Urinary bladder (tissue), 3 donors: ENCODE measurements at regions not wholly inside any gene's neighbourhood (a gene's known extent, or its start where the extent isn't known, plus 50 kb on each side); places are given as distances from the start of the nearest gene placed in this dataset.

Source experiments
- DNase-seq: peaks from one replicate; pipeline ENCODE4 v3.0.0-alpha.2; 2015; ENCODE audit errors: extremely low spot score
- H3K27ac ChIP-seq: one replicate; pipeline ENCODE4 v1.5.1; 2013; ENCODE audit warnings: low read depth, mild to moderate bottlenecking, moderate library complexity
- H3K36me3 ChIP-seq: one replicate; pipeline ENCODE4 v1.6.1; 2013; ENCODE audit warnings: mild to moderate bottlenecking, moderate library complexity; ENCODE audit not compliant: insufficient read depth
- H3K4me1 ChIP-seq: one replicate; pipeline ENCODE4 v1.6.1; 2013; ENCODE audit warnings: mild to moderate bottlenecking, moderate library complexity; ENCODE audit not compliant: insufficient read depth
- H3K4me3 ChIP-seq: one replicate; pipeline ENCODE4 v1.5.1; 2013; ENCODE audit warnings: low read depth, low read length
- WGBS: extraction: QIAGEN DNeasy Blood & Tissue Kit; methylation state at CpG from one replicate; pipeline ENCODE4 v1.1.7; 2013; 5-methylcytosine and 5-hydroxymethylcytosine counted together
- donor health status: healthy with polysubstance abuse.
- donor health status: healthy.

DNA sequence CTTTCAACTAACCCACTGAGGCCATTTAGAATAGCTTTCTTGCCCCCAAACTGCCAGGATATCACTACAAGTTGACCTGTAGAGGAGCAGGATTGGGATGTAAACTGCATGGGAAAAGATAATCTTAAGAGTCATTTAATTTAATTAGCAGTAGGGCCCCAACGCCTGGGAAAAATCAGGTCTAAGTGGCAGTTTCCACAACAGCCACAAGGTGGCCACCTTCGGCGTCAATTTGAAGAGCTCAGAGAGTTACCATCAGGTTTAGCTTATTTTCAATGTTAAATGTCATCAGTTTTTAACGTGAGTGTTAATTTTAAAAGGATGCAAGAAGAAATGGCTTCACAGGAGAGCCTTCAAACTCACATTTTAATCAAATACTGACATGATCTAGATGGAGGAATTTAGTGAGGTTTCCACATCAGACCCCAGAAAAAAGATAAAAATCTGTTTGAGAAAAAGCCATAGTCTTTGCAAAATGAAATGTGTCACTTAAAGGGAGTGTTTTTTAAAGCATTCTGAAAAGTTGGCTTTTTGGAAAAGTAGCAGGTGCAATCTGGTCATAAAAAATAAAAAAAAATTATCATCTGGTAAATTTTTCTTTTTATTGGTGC, 77.3 kb upstream of the UPP2 start:
- no peaks in the 10 kb centered on the region for H3K36me3 ChIP-seq
- H3K27ac ChIP-seq: no peak overlapping the region
- H3K4me1 ChIP-seq: no peaks in the 10 kb centered on the region
- H3K4me3 ChIP-seq: no peak overlapping the region
- no peak for DNase-seq
- 4% methylated on average over 4 of the region's 4 CpGs for WGBS

DNA sequence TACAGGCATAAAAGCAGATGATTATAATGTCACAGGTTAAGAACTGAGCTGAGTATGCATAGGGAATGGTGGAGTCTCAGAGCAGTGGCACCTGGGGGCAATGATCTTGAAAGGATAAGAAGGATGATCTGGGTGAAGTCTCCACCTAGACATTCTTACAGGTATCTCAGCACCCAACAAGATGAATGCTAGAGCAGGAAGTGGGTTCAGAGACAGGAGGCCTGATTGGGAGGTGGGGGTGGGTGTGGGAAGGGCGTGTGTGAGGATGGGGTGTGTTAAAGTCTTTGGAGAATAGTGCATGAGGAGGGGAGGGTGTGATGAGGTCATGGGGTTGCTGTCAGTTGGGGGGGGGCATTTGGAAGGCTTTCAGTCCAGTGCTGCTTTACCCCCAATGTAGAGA, 78.8 kb upstream of the UPP2 start:
- Histone ChIP-seq H3K27ac (no peak overlapping the region), H3K4me1 (no peaks in the 10 kb centered on the region), H3K36me3 (no peaks in the 10 kb centered on the region), H3K4me3 (no peak overlapping the region)
- DNase-seq: no peak
- 92% methylated on average over 1 of the region's 1 CpG for WGBS

DNA sequence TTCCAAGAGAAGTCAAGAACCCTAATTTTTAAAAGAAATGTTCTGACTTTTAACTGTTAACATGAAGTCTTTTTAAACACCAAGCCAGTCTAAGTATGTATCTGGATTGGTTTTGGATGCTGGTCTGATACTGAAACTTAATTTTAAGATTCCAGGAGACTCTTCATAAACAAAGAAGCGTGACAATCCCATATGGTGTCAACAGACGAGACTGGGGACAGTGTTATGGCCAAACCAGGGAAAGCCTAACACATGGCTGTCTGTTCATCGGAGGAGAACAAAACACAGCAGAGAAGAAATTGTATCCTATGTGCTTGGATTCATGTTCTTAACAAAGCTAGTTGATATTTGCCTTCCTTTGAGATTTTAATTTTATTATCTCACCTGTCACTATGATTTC, 80.5 kb upstream of the UPP2 start:
- Histone ChIP-seq H3K27ac (no peak overlapping the region), H3K36me3 (no peaks in the 10 kb centered on the region), H3K4me1 (no peaks in the 10 kb centered on the region), H3K4me3 (no peak overlapping the region)
- 82% methylated on average over 3 of the region's 3 CpGs for whole genome bisulfite sequencing
- DNase-seq: no peak

DNA sequence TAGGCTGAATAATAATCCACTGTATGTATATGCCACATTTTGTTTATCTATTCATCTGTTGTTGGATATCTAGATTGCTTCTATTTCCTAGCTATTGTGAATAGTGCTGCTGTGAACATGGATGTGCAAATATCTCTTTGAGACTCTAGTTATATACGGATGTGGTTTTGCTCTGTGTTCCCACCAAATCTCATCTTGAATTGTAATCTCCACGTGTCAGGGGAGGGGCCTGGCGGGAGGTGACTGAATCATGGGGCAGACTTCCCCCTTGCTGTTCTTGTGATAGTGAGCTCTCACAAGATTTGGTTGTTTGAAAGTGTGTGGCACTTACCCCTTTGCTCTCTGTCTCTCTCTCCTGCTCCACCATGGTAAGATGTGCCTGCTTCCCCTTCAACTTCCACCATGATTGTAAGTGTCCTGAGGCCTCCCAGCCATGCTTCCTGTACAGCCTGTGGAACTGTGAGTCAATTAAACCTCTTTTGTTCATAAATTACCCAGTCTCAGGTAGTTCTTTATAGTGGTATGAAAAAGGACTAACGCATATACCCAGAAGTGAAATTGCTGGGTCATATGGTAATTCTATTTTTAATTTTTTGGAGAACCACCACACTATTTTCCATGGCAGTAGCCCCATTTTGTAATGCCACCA, 86.1 kb upstream of the UPP2 start:
- Histone ChIP-seq H3K27ac (no peak overlapping the region), H3K4me3 (no peak overlapping the region), H3K36me3 (no peaks in the 10 kb centered on the region), H3K4me1 (no peaks in the 10 kb centered on the region)
- WGBS: 78% methylated on average over 4 of the region's 4 CpGs
- no peak for DNase-seq

DNA sequence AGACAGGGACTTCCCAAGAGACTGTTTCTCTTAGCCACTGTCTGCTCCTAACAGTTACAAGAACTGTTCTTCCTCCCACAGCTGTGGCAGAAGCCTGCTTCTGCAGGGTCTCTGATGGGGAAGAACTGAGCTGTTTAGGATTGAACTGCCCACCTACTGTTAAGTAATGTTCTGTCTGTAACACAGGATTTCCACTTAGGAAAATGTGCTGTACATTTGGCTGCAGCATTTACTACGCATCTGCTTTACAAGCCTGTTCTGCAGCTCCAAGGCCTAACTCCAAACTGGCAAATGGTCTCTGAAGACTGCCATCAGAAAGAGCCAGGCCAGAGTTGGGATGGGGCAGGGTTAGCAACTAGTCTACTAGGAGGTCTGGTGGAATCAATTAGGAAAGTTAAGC, 87.8 kb upstream of the UPP2 start:
- no peak overlapping the region for H3K27ac ChIP-seq
- no peak for DNase-seq
- no peaks in the 10 kb centered on the region for H3K36me3 ChIP-seq
- 54% methylated on average over 1 of the region's 1 CpG for WGBS
- no peaks in the 10 kb centered on the region for H3K4me1 ChIP-seq
- no peak overlapping the region for H3K4me3 ChIP-seq

DNA sequence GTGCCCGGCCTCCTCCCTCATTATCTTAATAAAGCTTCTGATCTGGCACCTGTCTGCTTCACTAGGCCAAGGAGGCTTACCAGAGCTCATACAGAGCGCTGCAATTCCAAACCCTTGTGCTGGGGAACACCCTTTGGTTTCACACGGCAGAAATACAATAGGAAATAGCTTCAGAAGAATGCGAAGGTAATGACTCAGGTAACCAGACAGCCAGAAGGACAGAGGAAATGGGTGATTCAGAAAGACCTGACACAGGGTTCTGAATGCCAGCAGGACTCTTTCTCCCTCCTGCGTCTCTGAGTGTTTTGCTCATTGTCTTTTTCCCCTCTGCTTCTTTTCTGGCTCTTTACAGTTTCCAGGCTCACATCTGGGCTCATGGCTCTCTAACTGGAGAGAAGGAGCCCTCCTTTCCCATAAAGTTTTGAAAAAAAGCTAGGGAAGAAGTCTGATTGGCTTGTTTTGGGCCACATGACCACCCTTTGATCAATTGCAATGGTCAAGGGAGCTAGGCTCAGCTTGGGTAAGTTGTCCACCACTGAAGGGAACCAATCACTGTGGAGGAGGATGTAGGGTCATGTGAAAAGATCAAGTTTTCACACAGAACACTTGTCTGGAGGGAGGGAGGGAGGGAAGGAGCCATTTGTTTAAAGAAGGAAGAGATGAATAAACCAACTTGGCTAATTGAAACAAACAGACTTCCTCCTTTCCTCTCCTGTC, 90.5 kb upstream of the UPP2 start:
- DNase-seq: no peak
- 87% methylated on average over 5 of the region's 5 CpGs for WGBS
- Histone ChIP-seq H3K4me1 (no peaks in the 10 kb centered on the region), H3K36me3 (no peaks in the 10 kb centered on the region), H3K27ac (no peak overlapping the region), H3K4me3 (no peak overlapping the region)

DNA sequence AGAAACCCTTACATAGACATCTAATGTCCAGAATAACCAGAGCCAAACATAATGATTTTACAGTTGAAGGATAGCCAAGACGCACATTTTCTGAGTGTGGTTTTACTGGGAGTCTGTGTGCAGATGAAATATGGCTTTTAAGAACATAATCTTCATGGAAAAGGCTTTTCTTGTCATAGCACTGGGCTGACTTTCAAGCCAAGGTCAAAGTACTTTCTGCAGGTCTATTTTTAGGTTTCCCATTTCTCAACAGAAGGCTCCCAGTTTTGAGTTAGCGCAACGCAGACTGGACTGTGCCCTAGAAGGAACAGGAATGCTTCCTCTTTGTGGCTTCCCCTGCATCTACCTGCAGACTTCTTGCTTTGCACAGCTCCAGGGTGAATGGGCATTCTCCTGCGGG, 92.3 kb upstream of the UPP2 start:
- H3K27ac ChIP-seq: no peak overlapping the region
- H3K36me3 ChIP-seq: no peaks in the 10 kb centered on the region
- DNase-seq: peak; percentile 78
- no peak overlapping the region for H3K4me3 ChIP-seq
- 31% methylated on average over 4 of the region's 4 CpGs for WGBS
- no peaks in the 10 kb centered on the region for H3K4me1 ChIP-seq

DNA sequence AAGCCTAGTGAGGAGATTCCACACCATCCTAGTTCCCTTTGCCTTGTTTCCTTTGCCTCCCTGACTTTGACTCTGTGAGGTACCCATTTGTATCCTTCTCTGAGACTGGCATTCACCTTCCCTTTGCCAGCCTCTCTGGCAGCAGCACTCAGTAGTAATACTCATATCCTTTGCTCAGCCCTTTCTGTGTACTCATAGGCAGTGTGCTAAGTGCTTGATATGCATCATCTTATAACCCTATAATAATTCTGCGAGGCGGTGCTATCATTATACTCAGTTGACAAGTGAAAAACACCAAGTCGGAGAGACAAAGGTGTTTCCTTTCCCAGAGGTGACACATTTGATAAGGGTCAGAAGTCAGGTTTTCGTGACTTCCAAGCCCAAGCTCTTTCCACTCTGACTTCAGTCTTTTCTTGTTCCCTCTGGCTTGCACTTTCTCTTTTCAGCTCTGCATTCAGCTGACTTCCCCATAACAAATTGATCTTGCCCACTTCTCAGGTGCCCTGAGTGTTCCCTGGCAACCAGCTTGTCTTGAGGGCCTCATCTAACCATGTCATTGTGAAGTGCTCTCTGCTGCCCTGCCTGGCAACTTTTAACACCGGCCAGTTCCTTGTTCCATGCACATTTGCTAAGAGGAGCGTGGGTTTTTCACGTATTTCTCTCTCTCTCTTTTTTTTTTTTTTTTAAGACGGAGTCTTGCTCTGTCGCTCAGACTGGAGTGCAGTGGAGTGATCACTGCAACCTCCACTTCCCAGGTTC, 94.5 kb upstream of the UPP2 start:
- Histone ChIP-seq H3K4me1 (no peaks in the 10 kb centered on the region), H3K36me3 (no peaks in the 10 kb centered on the region), H3K27ac (no peak overlapping the region), H3K4me3 (no peak overlapping the region)
- no peak for DNase-seq
- WGBS: 84% methylated on average over 9 of the region's 9 CpGs

DNA sequence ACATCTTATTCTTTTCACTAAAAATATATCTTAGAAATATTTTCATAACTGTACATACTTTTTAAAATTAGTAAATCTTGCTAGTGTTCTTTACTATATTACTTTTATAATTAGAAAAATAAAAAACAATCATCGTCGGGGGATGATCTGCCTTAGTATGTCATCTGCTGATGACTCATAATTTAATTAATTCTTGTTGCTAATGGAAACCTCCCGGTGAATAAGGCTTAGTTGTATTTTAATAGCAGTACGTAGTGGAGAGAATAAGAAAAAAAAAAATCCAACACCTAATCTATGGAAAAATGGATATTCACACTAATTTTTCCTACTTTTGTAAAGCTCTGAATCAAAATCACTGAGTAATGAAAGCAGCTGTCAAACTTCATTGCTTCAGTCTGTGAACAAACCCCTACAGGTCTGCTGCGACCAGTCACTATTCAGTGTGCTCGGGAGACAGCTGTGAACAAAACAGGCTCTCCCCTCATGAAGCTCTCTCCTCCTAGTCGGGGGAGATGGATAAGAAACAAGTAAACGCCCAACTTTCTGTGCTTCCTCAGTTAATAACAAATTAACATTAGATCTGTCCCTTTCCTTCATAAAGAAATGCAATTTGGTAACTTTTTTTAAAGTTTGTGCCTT, 97.4 kb upstream of the UPP2 start:
- Histone ChIP-seq H3K4me3 (no peak overlapping the region), H3K4me1 (no peaks in the 10 kb centered on the region), H3K27ac (no peak overlapping the region), H3K36me3 (no peaks in the 10 kb centered on the region)
- 50% methylated on average over 8 of the region's 8 CpGs for WGBS
- DNase-seq: no peak

DNA sequence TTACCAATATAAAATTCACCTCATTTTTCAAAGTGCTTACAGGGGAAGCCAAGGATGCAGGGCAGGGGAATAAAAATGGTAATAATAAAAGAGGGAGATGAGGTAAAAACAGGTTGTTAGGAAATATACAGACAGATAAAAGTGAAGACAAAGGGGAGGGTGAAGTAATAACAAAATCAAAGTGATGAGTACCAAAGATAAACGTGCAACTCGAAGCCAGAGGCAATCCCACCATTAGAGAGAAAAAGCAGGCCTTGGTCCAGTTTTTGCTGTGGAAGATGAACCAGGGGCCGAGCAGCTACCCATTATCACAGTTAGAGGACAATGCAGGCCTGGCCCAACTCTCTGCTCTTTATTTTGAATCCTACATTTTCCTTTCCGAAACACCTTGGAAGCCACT, 99.6 kb upstream of the UPP2 start:
- Histone ChIP-seq H3K36me3 (no peaks in the 10 kb centered on the region), H3K27ac (no peak overlapping the region), H3K4me3 (no peak overlapping the region), H3K4me1 (no peaks in the 10 kb centered on the region)
- WGBS: 75% methylated on average over 4 of the region's 4 CpGs
- DNase-seq: no peak

DNA sequence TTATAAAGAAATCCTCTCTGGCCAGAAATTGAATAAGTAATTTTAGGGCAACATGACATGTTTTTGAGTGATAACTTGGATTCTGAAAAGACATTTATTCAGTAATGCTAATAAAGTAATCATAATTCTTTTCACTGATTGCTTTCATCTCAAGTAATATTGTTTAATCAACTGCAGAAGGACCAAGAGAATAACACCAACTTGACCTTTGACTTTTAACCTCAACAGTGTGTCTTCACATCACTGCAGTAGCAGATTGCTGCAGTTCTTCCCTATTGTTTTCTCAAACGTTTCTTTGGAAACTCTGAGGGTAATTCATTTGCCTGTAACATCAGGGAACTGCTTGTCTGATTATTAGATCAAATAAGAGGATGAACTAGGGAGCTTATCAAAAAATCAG, 104.9 kb upstream of the UPP2 start:
- Histone ChIP-seq H3K4me1 (no peaks in the 10 kb centered on the region), H3K4me3 (no peak overlapping the region), H3K27ac (no peak overlapping the region), H3K36me3 (no peaks in the 10 kb centered on the region)
- DNase-seq: no peak
- WGBS: 38% methylated on average over 1 of the region's 1 CpG

DNA sequence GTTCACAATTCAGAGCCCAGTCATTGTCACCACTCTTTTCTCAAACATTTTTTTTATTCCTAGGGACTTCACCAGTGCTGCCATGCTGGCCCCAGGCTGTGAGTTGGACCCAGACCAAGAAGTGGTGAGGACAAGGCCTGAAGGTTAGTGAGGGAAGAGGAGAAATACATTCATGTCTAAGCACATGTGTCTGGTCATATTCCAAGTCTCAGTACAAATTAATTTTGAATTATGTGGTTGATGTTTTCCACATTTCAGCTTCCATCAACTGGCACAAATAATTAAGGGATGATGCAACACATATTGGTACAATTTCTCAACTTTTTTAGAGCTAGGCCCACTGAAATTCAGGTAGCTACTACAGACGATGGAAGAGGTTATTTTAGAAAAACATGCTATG, 106.6 kb upstream of the UPP2 start:
- Histone ChIP-seq H3K27ac (no peak overlapping the region), H3K4me3 (no peak overlapping the region), H3K4me1 (no peaks in the 10 kb centered on the region), H3K36me3 (no peaks in the 10 kb centered on the region)
- WGBS: 86% methylated on average over 1 of the region's 1 CpG
- DNase-seq: no peak

DNA sequence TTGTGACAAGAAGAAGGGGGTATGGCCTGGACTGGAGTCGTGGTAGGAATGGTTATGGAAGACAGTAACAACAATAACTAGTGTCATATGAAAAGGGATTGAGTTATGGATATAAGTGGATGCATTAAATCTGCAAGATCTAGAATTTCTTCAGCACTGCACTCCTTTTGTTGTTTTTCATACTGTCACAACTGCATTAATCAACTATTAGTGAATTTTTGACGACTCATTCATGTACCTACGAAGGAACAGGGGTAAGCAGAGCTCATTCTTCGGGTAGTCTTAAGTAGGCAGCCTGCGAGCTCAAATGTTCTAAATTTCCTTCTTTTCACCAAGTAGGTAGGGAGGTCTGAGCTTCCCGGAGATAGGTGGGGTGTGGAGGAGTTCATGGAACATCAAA, 109.7 kb upstream of the UPP2 start:
- no peaks in the 10 kb centered on the region for H3K36me3 ChIP-seq
- 74% methylated on average over 6 of the region's 6 CpGs for WGBS
- H3K4me3 ChIP-seq: no peak overlapping the region
- no peak for DNase-seq
- H3K4me1 ChIP-seq: no peaks in the 10 kb centered on the region
- no peak overlapping the region for H3K27ac ChIP-seq
